HG03575 (cell line): ENCODE measurements at regions not wholly inside any gene's neighbourhood (a gene's known extent, or its start where the extent isn't known, plus 50 kb on each side); places are given as distances from the start of the nearest gene placed in this dataset.
"Not testable (repeated sequence)": the region's sequence is repeated elsewhere in the genome, so short reads cannot be mapped to it uniquely, and the experiment has no call there.

Experiments
- ATAC-seq: cut with Tn5 transposase; IDR thresholded peaks from one replicate; pipeline ENCODE4 v1.9.1; 2021; ENCODE audit not compliant: unreplicated experiment, insufficient number of reproducible peaks, low FRiP score; ENCODE audit errors: extremely low read depth

DNA sequence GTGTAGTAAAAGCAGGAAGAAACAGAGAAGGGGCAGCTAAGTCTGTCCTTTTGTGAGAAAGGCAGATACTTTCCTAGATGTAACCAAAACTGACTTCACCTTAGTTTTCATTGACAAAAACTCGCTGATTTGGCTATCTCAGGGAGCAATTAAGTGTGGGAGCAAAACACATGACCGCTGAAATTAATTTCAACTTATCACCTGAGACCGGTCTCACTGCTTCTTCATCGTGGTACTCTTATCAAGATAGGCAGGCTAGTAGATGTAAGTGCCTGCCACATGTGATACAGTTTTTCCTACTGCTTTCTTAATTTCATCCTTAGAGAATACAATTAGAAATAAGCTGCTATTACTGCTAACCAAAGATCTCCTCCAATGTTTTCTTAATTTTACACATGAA lies 168.7 kb downstream of the KBTBD2 start:
- not testable (repeated sequence) for ATAC-seq

DNA sequence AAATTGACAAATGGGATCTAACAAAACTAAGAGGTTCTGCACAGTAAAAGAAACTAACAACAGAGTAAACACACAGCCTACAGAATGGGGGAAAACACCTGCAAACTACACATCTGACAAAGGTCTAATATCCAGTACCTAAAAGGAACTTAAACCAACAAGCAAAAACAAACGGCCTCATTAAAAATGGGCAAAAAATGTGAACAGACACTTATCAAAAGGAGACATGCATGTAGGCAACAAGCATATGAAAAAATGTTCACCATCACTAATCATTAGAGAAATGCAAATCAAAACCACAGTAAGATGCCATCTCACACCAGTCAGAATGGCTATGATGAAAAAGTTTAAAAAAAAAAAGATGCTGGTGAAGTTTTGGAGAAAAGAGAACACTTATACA lies 197.4 kb downstream of the KBTBD2 start:
- no peak for ATAC-seq

DNA sequence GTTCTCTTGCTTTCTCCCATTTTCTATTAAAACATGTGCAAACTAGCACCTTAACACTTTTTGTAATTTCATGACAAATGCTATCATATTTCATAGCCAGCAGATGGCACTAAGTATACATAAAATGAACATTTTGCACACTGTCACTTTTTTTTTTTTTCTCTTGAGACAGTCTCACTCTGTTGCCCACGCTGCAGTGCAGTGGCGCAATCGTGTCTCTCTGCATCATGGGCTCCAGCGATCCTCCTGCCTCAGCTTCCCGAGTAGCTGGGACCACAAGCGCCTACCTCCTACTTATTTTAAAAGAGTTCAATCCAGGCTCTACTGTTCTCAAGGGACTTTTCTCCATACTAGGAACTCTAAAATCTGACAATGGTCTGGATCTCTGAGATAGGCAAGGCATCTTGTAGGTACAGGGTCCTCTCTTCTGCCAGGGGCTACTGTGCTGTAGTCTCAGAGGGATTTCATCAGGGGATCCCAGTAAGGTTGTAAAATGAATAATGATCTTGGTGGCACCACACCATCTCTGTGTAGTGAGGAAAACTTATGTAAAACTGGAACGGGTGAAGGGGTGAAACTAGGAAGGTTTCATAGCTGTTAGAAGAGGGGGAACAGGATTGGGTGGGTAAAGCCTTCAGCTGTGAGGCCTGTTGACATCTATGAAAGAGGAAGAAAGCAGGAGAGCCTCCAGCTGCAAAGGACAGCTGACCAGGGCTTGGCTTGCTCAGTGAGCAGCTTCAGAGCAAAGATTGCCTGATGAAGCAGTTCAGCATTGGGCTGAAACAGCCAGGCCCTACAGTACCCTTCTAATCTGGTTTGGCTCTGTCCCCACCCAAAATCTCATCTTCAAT lies 196.9 kb downstream of the AVL9 start:
- peak; percentile 66 for ATAC-seq

DNA sequence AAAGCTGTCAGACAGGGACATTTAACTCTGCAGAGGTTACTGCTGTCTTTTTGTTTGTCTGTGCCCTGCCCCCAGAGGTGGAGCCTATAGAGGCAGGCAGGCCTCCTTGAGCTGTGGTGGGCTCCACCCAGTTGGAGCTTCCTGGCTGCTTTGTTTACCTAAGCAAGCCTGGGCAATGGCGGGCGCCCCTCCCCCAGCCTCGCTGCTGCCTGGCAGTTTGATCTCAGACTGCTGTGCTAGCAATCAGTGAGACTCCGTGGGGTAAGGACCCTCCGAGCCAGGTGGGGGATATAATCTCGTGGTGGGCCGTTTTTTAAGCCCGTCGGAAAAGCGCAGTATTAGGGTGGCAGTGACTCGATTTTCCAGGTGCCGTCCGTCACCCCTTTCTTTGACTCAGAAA lies 192.8 kb downstream of the AVL9 start:
- not testable (repeated sequence) for ATAC-seq

DNA sequence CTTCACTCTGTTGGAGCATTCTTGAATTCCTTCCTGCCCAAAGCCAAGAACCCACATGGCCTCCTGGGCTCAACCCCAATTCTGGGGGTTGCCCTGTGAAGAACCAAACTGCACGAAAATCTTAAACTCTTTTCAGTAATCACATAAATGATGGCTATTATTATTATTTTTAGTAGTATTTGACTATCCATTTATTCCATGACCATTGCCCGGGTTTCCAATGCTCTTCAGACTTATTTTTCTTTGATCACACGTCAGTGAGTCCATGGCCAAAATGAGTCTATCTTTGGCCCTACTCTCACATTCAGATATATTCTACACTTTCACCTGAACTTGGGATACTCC lies 185.9 kb downstream of the AVL9 start:
- ATAC-seq: no peak

DNA sequence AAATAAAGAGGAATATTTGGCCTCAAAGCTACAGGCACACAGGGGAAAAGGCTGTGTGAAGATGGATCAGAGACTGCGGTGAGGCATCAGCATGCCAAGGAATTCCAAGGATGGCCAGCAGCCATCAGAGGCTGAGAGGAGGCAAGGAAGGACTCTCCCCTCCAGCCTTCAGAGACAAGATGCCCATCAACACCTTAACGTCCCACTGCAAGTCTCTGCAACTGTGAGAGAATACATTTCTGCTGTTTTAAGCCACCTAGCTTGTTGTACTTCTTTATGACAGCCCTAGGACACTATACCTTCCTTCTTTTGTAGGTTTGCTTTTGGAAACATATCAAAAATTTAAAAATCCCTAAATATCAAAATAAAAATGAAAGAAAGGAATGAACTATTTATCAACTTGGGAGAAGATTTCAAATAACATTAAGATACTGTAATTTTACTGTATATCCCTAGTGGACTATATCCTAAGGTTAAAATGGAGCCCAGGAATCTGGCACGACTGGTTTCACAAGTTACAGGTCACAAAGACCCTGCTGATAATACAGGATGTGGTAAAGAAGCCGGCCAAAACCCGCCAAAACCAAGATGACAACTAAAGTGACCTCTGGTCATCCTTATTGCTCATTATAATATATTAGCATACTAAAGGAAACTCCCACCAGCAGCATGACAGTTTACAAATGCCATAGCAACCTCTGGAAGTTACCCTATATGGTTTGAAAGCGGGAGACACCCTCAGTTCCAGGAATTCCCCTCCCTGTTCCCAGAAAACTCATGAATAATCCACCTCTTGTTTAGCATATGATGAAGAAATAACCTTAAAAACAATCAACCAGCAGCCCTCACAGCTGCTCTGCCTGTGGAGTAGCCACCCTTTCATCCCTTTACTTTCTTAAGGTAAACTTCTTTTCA lies 185.2 kb downstream of the AVL9 start:
- ATAC-seq: no peak

DNA sequence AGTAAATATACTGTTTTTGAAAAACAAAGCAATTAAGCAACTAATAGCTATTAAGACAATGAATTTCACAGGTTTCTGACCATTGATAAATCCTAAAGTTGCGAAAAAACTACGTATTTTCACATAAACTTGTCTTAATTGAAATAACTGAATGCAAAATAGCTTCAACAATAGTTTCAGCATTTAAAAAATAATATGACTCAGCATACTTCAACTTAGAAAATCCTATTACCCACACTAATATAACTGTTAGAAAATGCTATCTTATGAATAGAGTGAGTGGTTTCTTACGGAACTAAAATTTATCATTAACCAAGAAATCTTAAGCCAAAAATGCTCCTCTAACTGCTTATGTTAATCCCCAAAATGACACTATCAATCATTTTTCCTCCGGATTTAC lies 183.9 kb downstream of the AVL9 start:
- no peak for ATAC-seq

DNA sequence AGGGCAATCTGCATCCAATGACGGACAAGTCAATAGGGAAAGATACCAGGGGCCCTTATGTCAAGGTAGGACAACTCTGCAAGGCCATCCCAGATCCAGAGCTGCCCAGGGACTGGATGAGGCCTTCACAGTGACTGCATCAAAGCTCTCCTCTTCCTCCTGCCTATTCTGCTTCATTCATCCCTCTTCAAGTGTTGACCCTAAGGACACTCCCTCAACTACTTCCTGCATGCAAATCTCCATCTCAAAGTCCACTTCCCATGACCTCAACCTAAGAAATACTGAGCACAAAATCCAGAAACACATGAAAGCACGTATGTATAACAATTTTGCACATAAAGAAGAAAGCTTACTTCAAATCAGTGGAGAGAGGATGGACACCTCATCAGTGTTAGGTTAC lies 182.3 kb downstream of the AVL9 start:
- no peak for ATAC-seq

DNA sequence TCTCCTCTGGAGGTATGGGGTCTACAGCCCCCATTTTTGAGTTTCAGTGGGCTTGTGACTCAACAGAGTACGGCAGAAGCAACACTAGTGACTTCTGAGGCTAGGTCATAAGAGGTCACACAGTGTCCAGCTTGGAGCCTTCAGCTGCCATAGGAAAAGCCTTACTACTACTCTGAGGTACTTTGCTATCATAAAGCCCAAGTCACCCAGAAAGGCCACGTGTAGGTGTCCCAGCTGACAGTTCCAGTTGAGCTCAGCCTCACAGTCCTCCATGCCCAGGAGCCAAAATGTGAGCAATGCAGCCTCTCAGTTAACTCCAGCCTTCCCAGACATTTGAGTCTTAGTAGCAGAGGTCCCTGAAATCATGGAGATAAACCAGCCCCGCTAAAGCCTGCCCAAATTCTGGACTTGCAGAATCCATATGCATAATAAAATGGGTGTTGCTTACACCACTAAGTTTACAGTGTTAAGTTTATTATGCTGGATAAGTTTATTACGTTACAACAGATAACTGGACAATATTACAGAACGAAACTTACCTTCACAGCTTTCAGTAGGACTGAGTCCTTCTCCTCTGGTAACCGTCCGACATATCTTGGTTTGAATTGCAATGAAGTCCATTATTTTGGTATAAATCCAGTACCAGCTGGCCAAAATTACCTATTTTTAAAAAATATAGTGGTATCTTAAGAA lies 181.1 kb downstream of the AVL9 start:
- no peak for ATAC-seq

DNA sequence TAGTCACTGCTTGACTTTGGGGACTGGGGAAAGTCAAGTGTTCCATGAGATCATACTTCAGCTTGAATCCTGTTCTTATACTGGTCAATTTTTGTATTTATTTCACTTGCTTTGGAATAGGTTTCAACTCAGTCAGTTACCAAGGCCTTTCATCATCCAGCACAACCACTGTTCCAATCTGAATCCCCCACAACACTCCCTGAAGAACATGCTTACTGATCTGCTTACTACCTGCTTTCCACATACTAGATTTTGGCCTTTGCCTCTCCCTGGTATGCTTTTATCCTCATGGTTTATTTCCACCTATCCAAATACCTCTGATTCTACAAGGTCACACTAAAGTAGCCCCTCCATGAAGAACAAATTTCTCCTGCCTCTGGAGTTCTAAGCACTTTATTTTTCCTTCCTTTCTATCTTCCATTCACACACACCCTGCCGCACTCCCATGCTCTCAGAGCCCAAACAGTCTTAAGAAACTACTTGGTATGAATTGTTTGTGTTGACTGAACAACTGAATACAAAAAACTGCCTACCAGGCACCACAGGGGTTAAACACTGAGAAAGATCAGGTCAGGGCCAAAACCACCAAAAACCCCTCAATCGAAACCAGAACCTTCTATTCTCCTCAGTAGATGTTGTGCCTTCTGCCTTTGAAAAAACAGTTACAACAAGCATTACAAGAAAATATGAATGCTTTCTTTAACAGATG lies 178.1 kb downstream of the AVL9 start:
- ATAC-seq: no peak

DNA sequence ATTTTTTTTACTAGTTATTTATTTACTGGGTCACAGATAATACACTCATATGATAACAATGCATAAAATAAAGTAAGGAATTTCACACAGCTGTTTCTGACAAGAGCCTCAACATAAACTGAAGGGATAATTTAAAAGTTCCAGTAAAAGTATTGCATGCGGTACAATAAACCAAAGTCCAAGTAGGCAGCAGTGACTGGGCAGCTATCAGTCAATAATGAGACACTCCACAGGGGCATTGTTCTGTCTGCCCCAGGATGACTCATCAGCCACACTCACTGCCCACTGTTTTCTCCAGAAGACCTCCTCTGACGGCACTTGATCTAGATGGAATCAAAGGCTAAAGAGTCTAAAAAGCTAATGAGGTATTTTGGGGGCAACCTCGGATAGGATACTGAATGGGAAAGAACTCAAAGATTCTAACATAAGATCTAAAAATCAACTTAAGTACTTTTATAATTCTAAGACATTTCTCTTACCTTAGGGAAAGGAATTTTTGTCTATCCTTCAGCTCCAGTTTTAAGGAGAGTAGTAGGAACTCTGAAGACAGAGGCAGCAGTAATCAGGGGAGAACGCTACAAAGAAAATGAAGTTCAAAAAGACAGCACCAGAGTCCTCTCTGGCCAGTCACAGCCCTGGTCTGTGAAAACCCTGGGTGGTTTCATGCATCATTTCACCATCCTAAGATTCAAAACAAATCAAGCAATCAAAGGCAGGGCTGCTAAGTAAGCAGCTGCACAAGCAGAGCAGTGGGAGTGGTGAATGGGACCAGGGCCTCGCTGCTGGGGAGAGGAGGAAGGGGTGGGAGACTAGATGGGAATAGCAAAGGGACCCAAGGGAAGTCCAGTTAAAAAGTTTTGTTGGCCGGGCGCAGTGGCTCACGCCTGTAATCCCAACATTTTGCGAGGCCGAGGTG lies 175.1 kb downstream of the AVL9 start:
- ATAC-seq: no peak

DNA sequence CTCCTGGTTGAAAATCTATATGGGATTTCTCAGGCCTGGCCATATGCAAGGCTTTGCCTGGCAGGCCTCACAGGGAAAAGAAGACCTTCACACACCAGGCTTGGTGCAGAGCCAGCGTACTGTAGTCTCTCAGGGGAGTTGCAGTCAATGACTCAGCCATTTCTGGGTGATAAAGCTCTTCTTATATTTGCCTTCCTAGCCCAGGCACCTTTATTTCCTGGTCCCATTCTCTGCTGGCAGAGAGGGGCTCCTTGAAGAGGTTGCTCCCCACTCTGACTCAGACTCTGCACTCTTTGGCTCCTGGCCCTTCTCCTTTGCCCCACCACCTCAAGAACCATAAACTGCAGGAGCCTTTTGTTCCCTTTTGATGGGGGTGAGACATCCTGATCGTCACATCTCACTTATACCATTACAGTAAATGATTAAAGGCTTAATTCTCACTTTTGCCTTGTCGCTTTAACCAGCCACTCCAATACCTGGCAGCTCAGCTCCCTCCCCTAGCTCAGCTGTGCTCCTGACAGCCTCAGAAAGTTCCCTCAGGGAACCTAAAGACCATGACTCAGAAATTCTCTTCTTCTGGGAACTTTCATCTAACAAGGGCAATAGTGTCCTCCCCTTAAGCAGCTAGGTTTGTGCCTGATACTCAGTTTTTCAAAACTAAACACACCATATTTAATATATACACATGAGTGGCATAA lies 174.0 kb downstream of the AVL9 start:
- ATAC-seq: not testable (repeated sequence)

DNA sequence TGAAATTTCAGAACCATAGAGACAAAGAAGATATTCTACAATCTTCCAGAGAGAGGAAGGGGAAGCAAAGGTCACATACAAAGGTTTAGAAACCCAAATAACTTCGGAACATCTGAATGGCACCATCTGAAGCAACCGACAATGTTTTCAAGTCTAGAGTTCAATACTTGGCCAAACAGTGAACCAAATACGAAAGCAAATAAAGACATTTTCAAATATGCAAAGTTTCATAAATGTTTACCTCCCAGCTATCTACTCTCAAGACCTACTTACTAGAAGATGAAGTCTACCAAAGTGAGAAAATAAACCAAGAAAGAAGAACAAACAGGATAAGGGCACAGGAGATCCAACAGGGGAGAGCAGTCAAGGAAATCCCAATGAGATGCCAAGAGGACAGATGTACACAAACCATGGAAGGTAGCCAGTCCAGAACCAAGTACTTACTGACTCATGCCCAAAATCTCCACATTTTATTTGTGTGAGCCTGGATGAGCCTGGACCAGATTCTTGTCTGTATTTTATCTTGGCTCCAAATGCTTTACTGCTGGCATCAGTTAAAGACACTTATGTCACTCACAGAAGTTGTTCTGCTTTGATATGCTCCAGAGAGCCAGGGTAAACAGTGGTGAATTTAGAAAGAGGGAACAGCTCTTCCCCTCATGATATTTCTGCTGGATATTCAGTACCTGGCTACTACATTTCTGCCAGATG lies 173.3 kb downstream of the AVL9 start:
- ATAC-seq: not testable (repeated sequence)

DNA sequence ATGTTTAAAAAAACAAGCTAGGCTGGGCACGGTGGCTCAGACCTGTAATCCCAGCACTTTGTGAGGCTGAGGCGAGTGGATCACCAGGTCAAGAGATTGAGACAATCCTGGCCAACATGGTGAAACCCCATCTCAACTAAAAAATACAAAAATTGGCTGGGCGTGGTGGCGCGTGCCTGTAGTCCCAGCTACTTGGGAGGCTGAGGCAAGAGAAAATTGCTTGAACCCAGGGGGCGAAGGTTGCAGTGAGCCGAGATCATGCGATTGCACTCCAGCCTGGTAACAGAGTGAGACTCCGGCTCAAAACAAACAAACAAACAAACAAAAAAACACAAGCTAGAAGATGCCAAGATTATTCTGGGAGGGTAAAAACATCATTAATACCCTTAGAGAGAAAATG lies 172.3 kb downstream of the AVL9 start:
- not testable (repeated sequence) for ATAC-seq

DNA sequence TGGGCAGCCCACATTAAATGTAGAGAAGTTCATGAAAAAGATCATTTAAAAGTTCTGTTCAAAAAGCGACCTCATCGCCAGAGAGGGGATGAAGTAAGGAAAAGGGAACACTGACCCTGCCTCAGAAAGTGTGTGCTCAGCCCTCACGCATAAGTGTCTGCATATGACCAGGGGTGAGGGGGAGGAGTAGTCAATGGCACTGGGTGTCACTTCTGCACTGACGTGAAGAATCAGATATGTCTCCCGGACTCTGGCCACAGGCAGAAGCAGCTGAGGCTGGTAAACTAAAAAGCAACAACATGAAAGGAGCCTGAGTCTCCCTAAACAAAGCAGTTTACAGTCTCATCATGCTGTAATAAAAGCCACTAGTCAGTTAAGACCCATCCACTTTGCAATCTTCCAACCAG lies 168.5 kb downstream of the AVL9 start:
- not testable (repeated sequence) for ATAC-seq

DNA sequence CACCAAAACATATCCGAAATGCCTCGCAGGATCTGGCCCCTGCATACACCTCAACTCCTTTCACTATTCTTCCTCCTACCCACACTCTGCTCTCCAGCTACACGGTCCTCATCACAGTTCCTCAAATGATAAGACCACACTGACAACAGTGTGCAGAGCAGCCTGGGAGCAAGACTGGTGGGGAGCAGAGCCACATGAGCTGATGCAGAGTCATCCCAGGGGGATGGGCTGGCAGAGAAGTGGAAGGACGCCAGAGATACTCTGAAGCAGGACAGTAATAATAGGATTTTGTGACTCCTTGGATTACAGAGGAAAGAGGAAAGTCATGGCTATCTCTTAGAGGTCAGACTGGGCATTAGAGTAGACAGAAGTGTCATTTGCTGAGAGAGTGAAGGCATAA lies 167.2 kb downstream of the AVL9 start:
- not testable (repeated sequence) for ATAC-seq

DNA sequence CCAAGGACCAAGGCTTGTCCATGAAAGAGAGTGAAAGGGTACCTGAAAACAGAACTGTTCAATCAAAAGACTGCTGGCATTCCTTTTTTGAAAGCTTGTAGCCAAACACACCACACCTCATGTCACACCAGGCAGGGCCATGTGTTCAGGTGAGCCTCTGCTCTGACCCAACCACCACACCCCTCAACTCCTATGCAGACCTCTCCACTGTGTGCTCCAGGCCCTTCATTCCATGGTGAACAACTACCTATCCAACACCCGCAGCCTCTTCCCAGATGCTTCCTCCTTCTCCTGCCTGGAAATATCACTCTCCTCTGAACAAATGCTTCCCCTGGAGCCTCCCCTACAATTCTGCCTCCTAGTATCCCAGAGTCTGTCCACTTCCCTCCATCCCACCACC lies 166.6 kb downstream of the AVL9 start:
- no peak for ATAC-seq
